ENCODE measurements at regions not wholly inside any gene's neighbourhood (a gene's known extent, or its start where the extent isn't known, plus 50 kb on each side); places are given as distances from the start of the nearest gene placed in this dataset.

GRCh38 chr2:139813340-139813739 lies 1033.2 kb upstream of the NXPH2 start:
- no peak for TF ChIP-seq POLR2AphosphoS5 (IDR thresholded peaks at IDR 0.05)
- TF ChIP-seq POLR2A (IDR thresholded peaks at IDR 0.05): no peak

Measured in upper lobe of left lung (tissue), 4 donors.